ENCODE measurements at regions not wholly inside any gene's neighbourhood (a gene's known extent, or its start where the extent isn't known, plus 50 kb on each side); places are given as distances from the start of the nearest gene placed in this dataset.

- TF ChIP-seq FOXK1 (CRISPR knock-in tag; IDR thresholded peaks at IDR 0.05) (no peak), NR3C1 (CRISPR knock-in tag; conservative IDR thresholded peaks at IDR 0.05; ENCODE audit: low read depth) (no peak), STAT6 (CRISPR knock-in tag; conservative IDR thresholded peaks at IDR 0.05; ENCODE audit: low read depth) (no peak), ELF4 (CRISPR knock-in tag; IDR thresholded peaks at IDR 0.05; ENCODE audit: low read depth) (no peak), TCF7 (CRISPR knock-in tag; IDR thresholded peaks at IDR 0.05; ENCODE audit: low read depth) (no peak), GABPB1 (CRISPR knock-in tag; IDR thresholded peaks at IDR 0.05) (no peak), SOX15 (CRISPR knock-in tag; IDR thresholded peaks at IDR 0.05) (no peak), IRF2 (CRISPR knock-in tag; IDR thresholded peaks at IDR 0.05; ENCODE audit: borderline replicate concordance, low read depth) (no peak), PREB (CRISPR knock-in tag; IDR thresholded peaks at IDR 0.05; ENCODE audit: borderline replicate concordance) (no peak), CREB1 (CRISPR knock-in tag; IDR thresholded peaks at IDR 0.05) (no peak), ARID4B (CRISPR knock-in tag; IDR thresholded peaks at IDR 0.05; ENCODE audit: borderline replicate concordance) (no peak), GRHL2 (CRISPR knock-in tag; IDR thresholded peaks at IDR 0.05; ENCODE audit: insufficient replicate concordance, severe bottlenecking) (no peak), ERG (CRISPR knock-in tag; IDR thresholded peaks at IDR 0.05) (no peak)
Observed at GRCh38 chr2:21748501-21748900, 624.7 kb downstream of the TDRD15 start (continued).

GRCh38 chr2:21754164-21754788 lies 630.5 kb downstream of the TDRD15 start:
- Mint-ChIP-seq H3K36me3 (peaks cover 13% of the 10 kb centered on the region), H3K4me3 (no peak overlapping the region), H3K4me1 (peaks cover 39% of the 10 kb centered on the region), H3K27ac (peak overlapping the region; percentile 29; the same call in 1 of the 2 replicates), H3K27me3 (ENCODE audit: low read depth) (no peaks in the 10 kb centered on the region; the same call in 1 of the 2 replicates), H3K9me3 (peaks cover 17% of the 10 kb centered on the region)
- TF ChIP-seq CTCF (IDR thresholded peaks at IDR 0.05) (0 out of 2 replicates have a peak, but pooled peaks have one; percentile 26), SP1 (CRISPR knock-in tag; conservative IDR thresholded peaks at IDR 0.05) (no peak), KAT7 (CRISPR knock-in tag; IDR thresholded peaks at IDR 0.05; ENCODE audit: borderline replicate concordance) (no peak)
- POLR2A ChIA-PET = no interaction called here
- peak; percentile 87 for ATAC-seq
- CTCF ChIA-PET = interaction anchor here (1.1 kb wide), 1 partner anchor 48 kb away, joined by 3 read pairs; no protein-coding TSS in a partner anchor
- DNase-seq (ENCODE audit: low spot score) = peak; percentile 25

Data from WTC11 (cell line).